ENCODE measurements at regions not wholly inside any gene's neighbourhood (a gene's known extent, or its start where the extent isn't known, plus 50 kb on each side); places are given as distances from the start of the nearest gene placed in this dataset.

DNA sequence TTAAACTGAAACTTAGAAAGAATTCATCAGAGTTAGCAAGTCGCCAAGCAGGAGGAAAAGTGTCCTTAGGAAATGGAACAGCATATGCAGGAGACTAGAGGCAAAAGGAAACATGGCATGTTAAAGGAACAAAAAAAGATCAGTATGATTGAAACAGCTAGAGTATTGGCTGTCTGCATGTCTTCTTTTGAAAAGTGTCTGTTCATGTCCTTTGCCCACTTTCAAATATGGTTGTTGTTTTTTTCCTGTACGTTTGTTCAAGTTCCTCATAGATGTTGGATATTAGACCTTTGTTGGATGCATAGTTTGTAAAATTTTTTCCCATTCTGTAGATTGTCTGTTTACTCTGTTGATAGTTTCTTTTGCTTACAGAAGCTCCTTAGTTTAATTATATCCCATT lies 161.6 kb downstream of the NR4A2 start:
- TF ChIP-seq, protein P1, sequence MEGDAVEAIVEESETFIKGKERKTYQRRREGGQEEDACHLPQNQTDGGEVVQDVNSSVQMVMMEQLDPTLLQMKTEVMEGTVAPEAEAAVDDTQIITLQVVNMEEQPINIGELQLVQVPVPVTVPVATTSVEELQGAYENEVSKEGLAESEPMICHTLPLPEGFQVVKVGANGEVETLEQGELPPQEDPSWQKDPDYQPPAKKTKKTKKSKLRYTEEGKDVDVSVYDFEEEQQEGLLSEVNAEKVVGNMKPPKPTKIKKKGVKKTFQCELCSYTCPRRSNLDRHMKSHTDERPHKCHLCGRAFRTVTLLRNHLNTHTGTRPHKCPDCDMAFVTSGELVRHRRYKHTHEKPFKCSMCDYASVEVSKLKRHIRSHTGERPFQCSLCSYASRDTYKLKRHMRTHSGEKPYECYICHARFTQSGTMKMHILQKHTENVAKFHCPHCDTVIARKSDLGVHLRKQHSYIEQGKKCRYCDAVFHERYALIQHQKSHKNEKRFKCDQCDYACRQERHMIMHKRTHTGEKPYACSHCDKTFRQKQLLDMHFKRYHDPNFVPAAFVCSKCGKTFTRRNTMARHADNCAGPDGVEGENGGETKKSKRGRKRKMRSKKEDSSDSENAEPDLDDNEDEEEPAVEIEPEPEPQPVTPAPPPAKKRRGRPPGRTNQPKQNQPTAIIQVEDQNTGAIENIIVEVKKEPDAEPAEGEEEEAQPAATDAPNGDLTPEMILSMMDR (IDR thresholded peaks at IDR 0.05), result no peak
- no peak for TF ChIP-seq POLR2A (IDR thresholded peaks at IDR 0.05)

All from heart left ventricle (tissue), 13 donors.